GM21367 (cell line): ENCODE measurements at regions not wholly inside any gene's neighbourhood (a gene's known extent, or its start where the extent isn't known, plus 50 kb on each side); places are given as distances from the start of the nearest gene placed in this dataset.
"Not testable (repeated sequence)": the region's sequence is repeated elsewhere in the genome, so short reads cannot be mapped to it uniquely, and the experiment has no call there.

Source experiments
- ATAC-seq: cut with Tn5 transposase; IDR thresholded peaks from one replicate; pipeline ENCODE4 v1.9.1; 2021; ENCODE audit not compliant: unreplicated experiment

GRCh38 chr2:87424763-87425154, 323.1 kb upstream of the PLGLB2 start:
- ATAC-seq: not testable (repeated sequence)

GRCh38 chr2:87425191-87425590, 322.7 kb upstream of the PLGLB2 start:
- not testable (repeated sequence) for ATAC-seq

GRCh38 chr2:87425717-87426116, 322.2 kb upstream of the PLGLB2 start:
- ATAC-seq: not testable (repeated sequence)

- not testable (repeated sequence) for ATAC-seq
Measured at GRCh38 chr2:87428452-87429130, 319.3 kb upstream of the PLGLB2 start.

- not testable (repeated sequence) for ATAC-seq
Measured at GRCh38 chr2:87429206-87429930, 318.5 kb upstream of the PLGLB2 start.

GRCh38 chr2:87429931-87430275, 318.0 kb upstream of the PLGLB2 start:
- ATAC-seq: not testable (repeated sequence)

- ATAC-seq: not testable (repeated sequence)
Measured at GRCh38 chr2:87431051-87431450, 316.8 kb upstream of the PLGLB2 start.

GRCh38 chr2:87432711-87433453, 315.0 kb upstream of the PLGLB2 start:
- not testable (repeated sequence) for ATAC-seq

- not testable (repeated sequence) for ATAC-seq
Measured at GRCh38 chr2:87436007-87436406, 311.9 kb upstream of the PLGLB2 start.

GRCh38 chr2:87437701-87438260, 310.1 kb upstream of the PLGLB2 start:
- ATAC-seq: not testable (repeated sequence)

- ATAC-seq: not testable (repeated sequence)
Measured at GRCh38 chr2:87438780-87439454, 309.0 kb upstream of the PLGLB2 start.

- not testable (repeated sequence) for ATAC-seq
Measured at GRCh38 chr2:87439617-87440204, 308.2 kb upstream of the PLGLB2 start.

- not testable (repeated sequence) for ATAC-seq
Measured at GRCh38 chr2:87440650-87441049, 307.2 kb upstream of the PLGLB2 start.

- ATAC-seq: not testable (repeated sequence)
Measured at GRCh38 chr2:87441375-87441774, 306.5 kb upstream of the PLGLB2 start.

GRCh38 chr2:87442983-87443577, 304.8 kb upstream of the PLGLB2 start:
- ATAC-seq: peak; percentile 94

- not testable (repeated sequence) for ATAC-seq
Measured at GRCh38 chr2:87444951-87445350, 302.9 kb upstream of the PLGLB2 start.

GRCh38 chr2:87445613-87446312, 302.1 kb upstream of the PLGLB2 start:
- ATAC-seq: not testable (repeated sequence)

- ATAC-seq: not testable (repeated sequence)
Measured at GRCh38 chr2:87446313-87446696, 301.6 kb upstream of the PLGLB2 start.

GRCh38 chr2:87449462-87449980, 298.4 kb upstream of the PLGLB2 start:
- ATAC-seq: not testable (repeated sequence)
